A673 (cell line): ENCODE measurements at regions not wholly inside any gene's neighbourhood (a gene's known extent, or its start where the extent isn't known, plus 50 kb on each side); places are given as distances from the start of the nearest gene placed in this dataset.

Source experiments
- BruUV-seq: library from RNA; stranded (reverse); fragments of 400-500 nt; replicated peaks from 2 replicates; lab custom pipeline; 2021; lab: Mats Ljungman, UMichigan
- CTCF ChIA-PET: fragments of 300-600 bp; sonication (Branson Sonifier 250); formaldehyde crosslinking; loops from one replicate; lab custom pipeline; 2022; ENCODE audit warnings: antibody characterized with exemption; lab: Charles Lee
- POLR2A ChIA-PET: fragments of 300-600 bp; sonication (Branson Sonifier 250); formaldehyde crosslinking; loops from one replicate; lab custom pipeline; 2022; ENCODE audit warnings: antibody characterized with exemption; ENCODE audit not compliant: low non-redundant PET; lab: Charles Lee
- DNase-seq: peaks from one replicate; pipeline ENCODE4 v3.0.0-alpha.2; 2015; ENCODE audit warnings: low spot score
- H3K27ac ChIP-seq: fragments of 200-600 bp; sonication (generic); 2 replicates; pipeline ENCODE4 v1.5.1; 2016; ENCODE audit warnings: mixed run types, low read depth, mild to moderate bottlenecking, mixed read lengths, antibody characterized with exemption, low read length; ENCODE audit not compliant: poor library complexity, severe bottlenecking
- H3K27me3 ChIP-seq: fragments of 200-600 bp; sonication (generic); replicated peaks from 2 replicates; pipeline ENCODE4 v1.6.1; 2017; ENCODE audit warnings: mixed run types, low read depth, mild to moderate bottlenecking, mixed read lengths, antibody characterized with exemption, low read length; ENCODE audit not compliant: insufficient read depth, poor library complexity
- H3K36me3 ChIP-seq: fragments of 200-600 bp; sonication (generic); 2 replicates; pipeline ENCODE4 v1.6.1; 2016; ENCODE audit warnings: mixed run types, mild to moderate bottlenecking, mixed read lengths, antibody characterized with exemption, low read length; ENCODE audit not compliant: insufficient read depth, poor library complexity, severe bottlenecking
- H3K4me1 ChIP-seq: fragments of 200-600 bp; sonication (generic); 2 replicates; pipeline ENCODE4 v1.6.1; 2017; ENCODE audit warnings: mixed run types, mild to moderate bottlenecking, mixed read lengths, antibody characterized with exemption, low read length; ENCODE audit not compliant: insufficient read depth, poor library complexity, severe bottlenecking
- H3K4me3 ChIP-seq: fragments of 200-600 bp; sonication (generic); 2 replicates; pipeline ENCODE4 v1.5.1; 2016; ENCODE audit warnings: low read depth, mixed run types, mild to moderate bottlenecking, mixed read lengths, low read length; ENCODE audit not compliant: poor library complexity, severe bottlenecking
- H3K9me3 ChIP-seq: fragments of 200-600 bp; sonication (generic); 2 replicates; pipeline ENCODE4 v1.6.1; 2016; ENCODE audit warnings: mixed run types, low read depth, mild to moderate bottlenecking, mixed read lengths, antibody characterized with exemption, low read length; ENCODE audit not compliant: poor library complexity, severe bottlenecking
- EZH2 ChIP-seq: fragments of 200-600 bp; sonication (generic); IDR thresholded peaks from 2 replicates; pipeline ENCODE4 v1.6.1; 2017; ENCODE audit warnings: borderline replicate concordance, low read depth, mild to moderate bottlenecking, mixed read lengths, antibody characterized with exemption, low read length; ENCODE audit not compliant: poor library complexity, severe bottlenecking
- intact Hi-C: fragments of 100-400 bp; cut with micrococcal nuclease; formaldehyde crosslinking; loops from one replicate; pipeline ENCODE4 v1.10.0; 2022; ENCODE audit not compliant: unreplicated experiment
- TF ChIP-seq, protein P1 (sequence below): fragments of 300-800, 200-600 bp; sonication (generic); conservative IDR thresholded peaks from 2 replicates; pipeline ENCODE4 v1.5.1; 2017; ENCODE audit warnings: low read depth, mild to moderate bottlenecking, antibody characterized with exemption, low read length, moderate library complexity, mixed read lengths

DNA sequence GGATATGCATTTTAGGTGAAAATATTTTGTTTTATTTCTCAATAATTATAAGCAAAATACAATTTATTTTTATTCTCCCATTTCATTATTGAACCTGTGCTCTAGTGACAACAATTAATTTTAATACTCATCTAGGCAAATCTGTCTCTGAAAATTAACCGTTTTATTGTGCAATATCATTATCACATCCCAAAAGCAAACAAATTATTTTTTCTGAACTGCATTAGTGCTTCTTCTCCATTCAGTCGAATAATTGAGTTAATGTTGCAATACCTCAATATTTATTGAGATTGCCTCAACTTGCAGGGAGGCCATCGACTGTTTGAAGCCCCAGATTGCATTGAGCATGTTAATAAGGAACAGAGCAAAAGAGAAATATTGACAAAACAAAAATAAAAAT, 303.2 kb upstream of the LRFN5 start:
- intact Hi-C loops, result no loop called here
- H3K27ac ChIP-seq, result no peak overlapping the region
- TF ChIP-seq, protein P1, sequence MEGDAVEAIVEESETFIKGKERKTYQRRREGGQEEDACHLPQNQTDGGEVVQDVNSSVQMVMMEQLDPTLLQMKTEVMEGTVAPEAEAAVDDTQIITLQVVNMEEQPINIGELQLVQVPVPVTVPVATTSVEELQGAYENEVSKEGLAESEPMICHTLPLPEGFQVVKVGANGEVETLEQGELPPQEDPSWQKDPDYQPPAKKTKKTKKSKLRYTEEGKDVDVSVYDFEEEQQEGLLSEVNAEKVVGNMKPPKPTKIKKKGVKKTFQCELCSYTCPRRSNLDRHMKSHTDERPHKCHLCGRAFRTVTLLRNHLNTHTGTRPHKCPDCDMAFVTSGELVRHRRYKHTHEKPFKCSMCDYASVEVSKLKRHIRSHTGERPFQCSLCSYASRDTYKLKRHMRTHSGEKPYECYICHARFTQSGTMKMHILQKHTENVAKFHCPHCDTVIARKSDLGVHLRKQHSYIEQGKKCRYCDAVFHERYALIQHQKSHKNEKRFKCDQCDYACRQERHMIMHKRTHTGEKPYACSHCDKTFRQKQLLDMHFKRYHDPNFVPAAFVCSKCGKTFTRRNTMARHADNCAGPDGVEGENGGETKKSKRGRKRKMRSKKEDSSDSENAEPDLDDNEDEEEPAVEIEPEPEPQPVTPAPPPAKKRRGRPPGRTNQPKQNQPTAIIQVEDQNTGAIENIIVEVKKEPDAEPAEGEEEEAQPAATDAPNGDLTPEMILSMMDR, result no peak
- TF ChIP-seq EZH2, result no peak
- CTCF ChIA-PET, result no interaction called here
- POLR2A ChIA-PET, result no interaction called here
- no peak for DNase-seq
- BruUV-seq, result no TSS peak
- H3K36me3 ChIP-seq, result no peaks in the 10 kb centered on the region
- H3K4me3 ChIP-seq, result no peak overlapping the region
- no peaks in the 10 kb centered on the region for H3K9me3 ChIP-seq
- H3K27me3 ChIP-seq, result no peaks in the 10 kb centered on the region
- peaks cover 11% of the 10 kb centered on the region for H3K4me1 ChIP-seq

DNA sequence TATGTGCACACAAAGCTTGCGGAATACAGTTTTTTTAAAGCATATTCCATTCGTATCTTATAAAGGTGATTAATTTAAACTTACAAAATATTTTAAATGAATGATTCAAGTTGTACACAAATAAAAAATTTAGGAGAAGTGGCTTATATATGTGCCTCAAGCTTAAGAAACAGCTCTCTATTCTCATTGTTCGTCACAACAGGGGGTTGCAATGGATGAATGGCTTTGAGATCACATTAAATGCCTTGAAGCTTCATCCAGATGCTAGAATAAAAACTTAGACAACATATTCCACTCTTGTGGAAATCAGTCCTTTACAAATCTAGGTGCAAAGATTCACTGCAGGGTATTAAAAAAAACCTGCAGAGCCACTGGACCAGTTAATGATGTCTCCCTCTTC, 303.9 kb upstream of the LRFN5 start:
- Histone ChIP-seq H3K27ac (no peak overlapping the region), H3K27me3 (no peaks in the 10 kb centered on the region), H3K36me3 (no peaks in the 10 kb centered on the region), H3K9me3 (no peaks in the 10 kb centered on the region), H3K4me3 (no peak overlapping the region), H3K4me1 (peaks cover 11% of the 10 kb centered on the region)
- intact Hi-C loops, result no loop called here
- BruUV-seq, result no TSS peak
- ChIA-PET POLR2A (no interaction called here), CTCF (no interaction called here)
- peak; percentile 84 for DNase-seq
- no peak for TF ChIP-seq EZH2
- TF ChIP-seq, protein P1, result no peak

DNA sequence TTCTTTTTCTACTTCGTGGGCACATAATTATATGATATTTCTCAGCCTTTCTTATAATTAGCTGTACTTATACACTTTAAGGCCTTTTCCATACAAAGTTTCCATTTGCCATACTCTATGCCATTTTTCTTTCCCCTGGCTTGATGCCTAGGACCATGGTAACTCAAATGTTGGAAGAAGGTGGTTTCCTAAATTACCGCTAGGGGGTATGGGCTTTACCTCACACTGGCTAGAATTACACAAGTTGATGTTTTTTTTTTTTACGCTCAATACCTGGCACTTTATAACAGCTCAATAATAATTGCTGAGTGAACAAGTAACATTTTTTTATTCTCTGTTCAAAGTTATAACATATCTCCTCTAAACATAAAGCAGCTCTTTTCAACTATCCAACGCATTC, 306.8 kb upstream of the LRFN5 start:
- CTCF ChIA-PET, result no interaction called here
- TF ChIP-seq, protein P1, result no peak
- TF ChIP-seq EZH2, result no peak
- intact Hi-C loops, result no loop called here

More for the DNA sequence above, 306.8 kb upstream of the LRFN5 start:
- no TSS peak for BruUV-seq
- DNase-seq, result no peak
- Histone ChIP-seq H3K4me3 (no peak overlapping the region), H3K9me3 (no peaks in the 10 kb centered on the region), H3K4me1 (peaks cover 14% of the 10 kb centered on the region), H3K36me3 (no peaks in the 10 kb centered on the region), H3K27me3 (no peaks in the 10 kb centered on the region), H3K27ac (no peak overlapping the region)
- POLR2A ChIA-PET, result no interaction called here
